Uterus (tissue), 3 donors: ENCODE measurements at regions not wholly inside any gene's neighbourhood (a gene's known extent, or its start where the extent isn't known, plus 50 kb on each side); places are given as distances from the start of the nearest gene placed in this dataset.

Source experiments
- DNase-seq, 2 donors: peaks; one replicate each; pipeline ENCODE4 v3.0.0-alpha.2; 2019 to 2020
- H3K27ac ChIP-seq, 2 donors: fragments of 200-600 bp; sonication (generic); 1 replicate in 1 of 2; 2 replicates in 1 of 2; pipeline ENCODE4 v1.5.1; 2016 to 2018
- H3K27me3 ChIP-seq, 2 donors: fragments of 200-600 bp; sonication (generic); one replicate each; pipeline ENCODE4 v1.5.1; 2018 to 2019; ENCODE audit warnings: control low read depth in 1 of 2
- H3K36me3 ChIP-seq, 2 donors: fragments of 200-600 bp; sonication (generic); one replicate each; pipeline ENCODE4 v1.5.1; 2019; ENCODE audit warnings: control low read depth in 1 of 2
- H3K4me1 ChIP-seq, 2 donors: fragments of 200-600 bp; sonication (generic); one replicate each; pipeline ENCODE4 v1.5.1; 2018 to 2019; ENCODE audit warnings: control low read depth in 1 of 2
- H3K4me3 ChIP-seq, 2 donors: fragments of 200-600 bp; sonication (generic); 1 replicate in 1 of 2; 2 replicates in 1 of 2; pipeline ENCODE4 v1.5.1; 2018 to 2019; ENCODE audit warnings: mild to moderate bottlenecking in 1 of 2
- H3K9me3 ChIP-seq, 2 donors: fragments of 200-600 bp; sonication (generic); one replicate each; pipeline ENCODE4 v1.5.1; 2019; ENCODE audit warnings: control low read depth in 1 of 2
- POLR2A ChIP-seq, 2 donors: fragments of 450-650 bp; IDR thresholded peaks; one replicate each; pipeline ENCODE4 v1.6.1; 2016; ENCODE audit warnings: antibody characterized with exemption in 2 of 2, mild to moderate bottlenecking in 1 of 2, moderate library complexity in 1 of 2
- intact Hi-C: fragments of 100-400 bp; cut with DNase I; formaldehyde crosslinking; loops from one replicate; pipeline ENCODE4 v1.15.1; 2023; ENCODE audit warnings: low total_unique reads
- TF ChIP-seq, protein P1 (sequence below), 4 experiments: fragments of 200-600 bp in 2 of 4; fragments of 450-650 bp in 2 of 4; sonication (generic) in 2 of 4; IDR thresholded peaks; one replicate each; pipeline ENCODE4 v1.5.1; 2016 to 2019; ENCODE audit warnings: antibody characterized with exemption in 4 of 4, mild to moderate bottlenecking in 2 of 4, moderate library complexity in 1 of 4
- donor health status: DM: yes; HTN: yes; CAD: no.

DNA sequence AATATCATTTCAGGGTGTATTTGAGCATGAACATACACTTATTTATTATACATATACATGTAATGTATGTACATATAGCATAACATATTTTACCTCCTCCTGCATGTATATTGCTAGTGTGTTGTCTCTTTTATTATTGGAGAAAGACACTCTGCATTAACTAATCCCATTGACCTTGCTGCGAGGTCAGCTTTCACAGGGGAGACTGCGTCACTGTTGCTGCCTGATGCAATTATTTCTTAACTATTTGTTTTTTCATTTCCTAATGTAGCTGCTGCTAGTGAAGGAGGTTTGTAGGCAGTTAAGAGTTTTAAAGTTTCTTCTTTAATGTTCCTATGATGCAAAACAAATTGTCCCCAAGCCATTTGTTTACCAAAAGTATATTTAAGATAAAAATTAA, 185.4 kb upstream of the CNTN5 start:
- intact Hi-C loops, result no loop called here
- Histone ChIP-seq H3K27ac (no peak overlapping the region), H3K36me3 (no peaks in the 10 kb centered on the region), H3K4me3 (no peak overlapping the region), H3K9me3 (no peaks in the 10 kb centered on the region), H3K4me1 (no peaks in the 10 kb centered on the region), H3K27me3 (no peaks in the 10 kb centered on the region)
- no peak for DNase-seq
- TF ChIP-seq POLR2A (IDR thresholded peaks at IDR 0.05), result no peak
- TF ChIP-seq, protein P1, sequence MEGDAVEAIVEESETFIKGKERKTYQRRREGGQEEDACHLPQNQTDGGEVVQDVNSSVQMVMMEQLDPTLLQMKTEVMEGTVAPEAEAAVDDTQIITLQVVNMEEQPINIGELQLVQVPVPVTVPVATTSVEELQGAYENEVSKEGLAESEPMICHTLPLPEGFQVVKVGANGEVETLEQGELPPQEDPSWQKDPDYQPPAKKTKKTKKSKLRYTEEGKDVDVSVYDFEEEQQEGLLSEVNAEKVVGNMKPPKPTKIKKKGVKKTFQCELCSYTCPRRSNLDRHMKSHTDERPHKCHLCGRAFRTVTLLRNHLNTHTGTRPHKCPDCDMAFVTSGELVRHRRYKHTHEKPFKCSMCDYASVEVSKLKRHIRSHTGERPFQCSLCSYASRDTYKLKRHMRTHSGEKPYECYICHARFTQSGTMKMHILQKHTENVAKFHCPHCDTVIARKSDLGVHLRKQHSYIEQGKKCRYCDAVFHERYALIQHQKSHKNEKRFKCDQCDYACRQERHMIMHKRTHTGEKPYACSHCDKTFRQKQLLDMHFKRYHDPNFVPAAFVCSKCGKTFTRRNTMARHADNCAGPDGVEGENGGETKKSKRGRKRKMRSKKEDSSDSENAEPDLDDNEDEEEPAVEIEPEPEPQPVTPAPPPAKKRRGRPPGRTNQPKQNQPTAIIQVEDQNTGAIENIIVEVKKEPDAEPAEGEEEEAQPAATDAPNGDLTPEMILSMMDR (IDR thresholded peaks at IDR 0.05), result no peak

DNA sequence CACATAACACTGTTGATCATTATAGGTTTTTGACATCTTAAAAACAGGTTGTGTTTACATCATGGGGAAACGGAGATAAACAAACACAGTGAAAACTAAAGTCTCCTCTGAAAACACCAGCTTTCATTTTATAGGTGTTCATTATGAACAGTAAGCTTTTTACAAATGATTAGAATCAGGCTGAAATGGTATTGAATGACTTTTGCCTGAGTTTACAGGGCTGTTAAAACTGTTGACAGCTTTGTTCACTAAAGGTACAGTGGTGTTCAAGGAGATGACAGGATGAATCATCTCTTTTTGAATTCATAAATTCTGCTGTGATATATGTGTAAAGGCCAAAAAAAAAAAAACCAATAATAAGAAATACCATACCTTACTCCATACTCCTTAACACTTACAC, 184.6 kb upstream of the CNTN5 start:
- H3K9me3 ChIP-seq, result no peaks in the 10 kb centered on the region
- DNase-seq, result no peak
- TF ChIP-seq, protein P1 (IDR thresholded peaks at IDR 0.05), result no peak
- TF ChIP-seq POLR2A (IDR thresholded peaks at IDR 0.05), result no peak
- H3K27ac ChIP-seq, result no peak overlapping the region
- intact Hi-C loops, result no loop called here
- H3K27me3 ChIP-seq, result no peaks in the 10 kb centered on the region
- H3K4me3 ChIP-seq, result no peak overlapping the region
- H3K36me3 ChIP-seq, result no peaks in the 10 kb centered on the region
- no peaks in the 10 kb centered on the region for H3K4me1 ChIP-seq

DNA sequence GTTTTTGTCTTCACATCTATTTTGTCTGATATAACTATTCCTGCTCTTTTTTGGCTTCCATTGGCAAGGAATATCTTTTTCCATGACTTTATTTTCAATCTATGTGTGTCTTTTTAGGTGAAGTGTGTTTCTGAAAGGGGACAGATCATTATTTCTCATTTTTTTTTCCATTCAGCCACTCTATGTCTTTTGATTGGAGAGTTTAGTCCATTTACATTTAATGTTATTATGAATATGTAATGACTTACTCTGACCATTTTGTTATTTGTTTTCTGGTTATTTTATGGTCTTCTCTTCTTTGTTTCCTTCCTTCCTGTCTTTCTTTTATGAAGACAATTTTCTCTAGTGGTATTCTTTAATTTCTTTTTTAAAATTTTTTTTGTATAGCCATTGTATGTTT, 178.6 kb upstream of the CNTN5 start:
- no peaks in the 10 kb centered on the region for H3K9me3 ChIP-seq
- H3K4me3 ChIP-seq, result no peak overlapping the region
- no peak for DNase-seq
- no peak for TF ChIP-seq POLR2A (IDR thresholded peaks at IDR 0.05)
- TF ChIP-seq, protein P1 (IDR thresholded peaks at IDR 0.05), result no peak
- no peaks in the 10 kb centered on the region for H3K27me3 ChIP-seq
- H3K27ac ChIP-seq, result no peak overlapping the region
- intact Hi-C loops, result no loop called here
- no peaks in the 10 kb centered on the region for H3K36me3 ChIP-seq
- no peaks in the 10 kb centered on the region for H3K4me1 ChIP-seq

DNA sequence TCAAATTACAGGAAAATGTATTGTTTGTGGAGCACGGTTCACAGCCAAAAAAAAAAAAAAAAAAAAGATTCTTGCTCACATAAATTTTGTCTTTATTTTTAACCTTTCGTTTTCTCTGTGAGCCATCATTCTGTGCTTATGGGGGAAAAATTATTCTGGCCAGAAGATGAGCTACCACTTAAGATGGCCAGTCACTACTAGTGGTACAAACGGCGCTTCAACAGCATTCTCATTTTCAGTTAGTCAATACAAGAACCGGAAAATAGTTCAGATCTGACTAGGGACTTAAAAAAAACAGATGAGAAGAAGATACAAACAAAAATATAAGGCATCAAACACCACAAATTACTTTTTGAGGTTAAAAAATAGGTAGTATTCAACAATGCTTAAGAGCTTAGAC, 158.6 kb upstream of the CNTN5 start:
- intact Hi-C loops, result no loop called here
- DNase-seq, result no peak
- Histone ChIP-seq H3K36me3 (no peaks in the 10 kb centered on the region), H3K4me1 (no peaks in the 10 kb centered on the region), H3K9me3 (no peaks in the 10 kb centered on the region), H3K27me3 (no peaks in the 10 kb centered on the region), H3K4me3 (no peak overlapping the region), H3K27ac (no peak overlapping the region)
- TF ChIP-seq, protein P1 (IDR thresholded peaks at IDR 0.05), result no peak
- no peak for TF ChIP-seq POLR2A (IDR thresholded peaks at IDR 0.05)

DNA sequence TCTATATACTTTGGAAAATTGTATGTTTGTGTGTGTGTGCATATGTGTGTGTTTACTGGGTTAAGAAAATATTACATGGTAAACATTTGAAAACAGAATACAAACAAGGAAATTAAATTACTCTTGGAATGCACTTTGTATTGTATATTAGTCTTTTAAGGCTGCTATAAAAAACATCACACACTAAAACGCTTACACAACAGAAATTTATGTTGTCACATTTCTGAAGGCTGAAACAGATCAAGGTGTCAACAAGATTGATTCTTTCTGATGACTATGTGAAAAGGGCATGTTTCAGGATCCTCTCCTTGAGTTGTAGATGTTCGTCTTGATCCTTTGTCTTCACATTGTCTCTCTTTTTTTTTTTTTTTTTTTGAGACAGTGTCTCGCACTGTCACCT, 149.1 kb upstream of the CNTN5 start:
- H3K36me3 ChIP-seq, result no peaks in the 10 kb centered on the region
- TF ChIP-seq, protein P1 (IDR thresholded peaks at IDR 0.05), result no peak
- TF ChIP-seq POLR2A (IDR thresholded peaks at IDR 0.05), result no peak
- no peak overlapping the region for H3K4me3 ChIP-seq
- no peaks in the 10 kb centered on the region for H3K4me1 ChIP-seq
- intact Hi-C loops, result no loop called here
- H3K27ac ChIP-seq, result no peak overlapping the region
- no peak for DNase-seq
- H3K27me3 ChIP-seq, result no peaks in the 10 kb centered on the region
- no peaks in the 10 kb centered on the region for H3K9me3 ChIP-seq
